Upper lobe of left lung (tissue), 6 donors: ENCODE measurements at regions not wholly inside any gene's neighbourhood (a gene's known extent, or its start where the extent isn't known, plus 50 kb on each side); places are given as distances from the start of the nearest gene placed in this dataset.
A peak's percentile ranks its signal among the peaks of the same experiment; 100 is the strongest.

Experiments
- ATAC-seq, 2 donors: fragments of 200-7000 bp; cut with Tn5 transposase; one replicate each; pipeline ENCODE4 v1.9.1; 2022; ENCODE audit warnings: mild to moderate bottlenecking in 2 of 2, moderate library complexity in 2 of 2; ENCODE audit not compliant: low FRiP score in 2 of 2
- DNase-seq, 2 donors: peaks; one replicate each; pipeline ENCODE4 v3.0.0-alpha.2; 2019 to 2020
- H3K27ac ChIP-seq, 4 donors: fragments of 200-600 bp; sonication (generic); one replicate each; pipeline ENCODE4 v1.5.1; 2016 to 2019
- H3K27me3 ChIP-seq, 4 donors: fragments of 200-600 bp; sonication (generic); one replicate each; pipeline ENCODE4 v1.5.1; 2017 to 2019
- H3K36me3 ChIP-seq, 4 donors: fragments of 200-600 bp; sonication (generic); one replicate each; pipeline ENCODE4 v1.5.1; 2016 to 2019
- H3K4me1 ChIP-seq, 4 donors: fragments of 200-600 bp; sonication (generic); one replicate each; pipeline ENCODE4 v1.5.1; 2018 to 2019
- H3K4me3 ChIP-seq, 4 donors: fragments of 200-600 bp; sonication (generic); one replicate each; pipeline ENCODE4 v1.5.1; 2017 to 2019; ENCODE audit warnings: mild to moderate bottlenecking in 2 of 4, moderate library complexity in 1 of 4
- H3K9me3 ChIP-seq, 4 donors: fragments of 200-600 bp; sonication (generic); one replicate each; pipeline ENCODE4 v1.5.1; 2018 to 2019
- CTCF ChIP-seq, 6 experiments: fragments of 450-650 bp in 4 of 6; fragments of 200-600 bp in 2 of 6; sonication (generic) in 2 of 6; IDR thresholded peaks; one replicate each; pipeline ENCODE4 v1.5.1; 2016 to 2019; ENCODE audit warnings: antibody characterized with exemption in 6 of 6
- EP300 ChIP-seq, 4 donors: sonication (generic); formaldehyde crosslinking; IDR thresholded peaks; one replicate each; pipeline ENCODE4 v1.5.1; 2017; ENCODE audit warnings: antibody characterized with exemption in 4 of 4, control low read depth in 2 of 4
- POLR2A ChIP-seq, 4 donors: fragments of 450-650 bp; IDR thresholded peaks; one replicate each; pipeline ENCODE4 v1.5.1; 2016 to 2017; ENCODE audit warnings: antibody characterized with exemption in 4 of 4, mild to moderate bottlenecking in 2 of 4
- POLR2AphosphoS5 ChIP-seq, 2 donors: sonication (generic); formaldehyde crosslinking; IDR thresholded peaks; one replicate each; pipeline ENCODE4 v1.5.1; 2017; ENCODE audit warnings: antibody characterized with exemption in 2 of 2
- WGBS, 2 donors: methylation state at CpG; one replicate each; pipeline ENCODE4 v1.1.5; 2017 to 2018; 5-methylcytosine and 5-hydroxymethylcytosine counted together
- donor health status: DM: no; HTN: no; CAD: no; lungs with moderate emphysema.
- donor health status: DM: no; HTN: yes; CAD: no; lungs with severe emphysema.

DNA sequence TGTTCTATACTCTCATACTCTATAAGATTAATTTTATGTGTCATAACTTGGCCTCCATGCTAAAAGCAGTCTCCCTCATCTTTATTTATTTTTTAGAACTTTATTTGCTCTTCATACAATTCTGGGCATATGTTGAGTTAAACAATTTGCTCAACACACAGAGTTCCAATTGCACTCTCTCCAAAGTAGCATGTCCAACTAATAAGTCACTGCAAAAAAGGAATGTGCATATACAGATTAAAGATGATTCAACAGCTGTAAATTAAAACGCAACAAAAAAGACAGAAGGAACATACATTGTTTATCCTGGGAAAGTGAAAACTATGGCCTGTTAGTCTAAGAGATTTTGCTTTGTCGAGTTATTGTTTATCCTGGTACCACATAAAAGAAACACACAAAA is 277.7 kb upstream of the ACVR2A start:
- Histone ChIP-seq H3K9me3 (no peaks in the 10 kb centered on the region), H3K27me3 (no peaks in the 10 kb centered on the region), H3K36me3 (no peaks in the 10 kb centered on the region), H3K4me1 (no peaks in the 10 kb centered on the region), H3K4me3 (no peak overlapping the region), H3K27ac (no peak overlapping the region)
- DNase-seq (no peak), ATAC-seq (no peak)
- 66 to 83% methylated on average over 2 of the region's 2 CpGs for WGBS, 2 donors
- TF ChIP-seq EP300 (IDR thresholded peaks at IDR 0.05) (no peak), POLR2A (IDR thresholded peaks at IDR 0.05) (no peak), POLR2AphosphoS5 (IDR thresholded peaks at IDR 0.05) (no peak), CTCF (IDR thresholded peaks at IDR 0.05) (no peak)

GRCh38 chr2:147560810-147561535 is 283.9 kb upstream of the ACVR2A start:
- no peaks in the 10 kb centered on the region for H3K36me3 ChIP-seq
- no peak overlapping the region for H3K4me3 ChIP-seq
- 30 to 35% methylated on average over 5 of the region's 5 CpGs for WGBS, 2 donors
- DNase-seq (no peak), ATAC-seq (peak in 1 of 2 donors; percentile 53)
- H3K27ac ChIP-seq, result no peak overlapping the region
- peaks cover 0 to 3% (median 0%) of the 10 kb centered on the region in 4 donors for H3K4me1 ChIP-seq
- H3K27me3 ChIP-seq, result no peaks in the 10 kb centered on the region
- H3K9me3 ChIP-seq, result no peaks in the 10 kb centered on the region
- TF ChIP-seq EP300 (IDR thresholded peaks at IDR 0.05), result peak in 1 of 4 donors; percentile 23
- no peak for TF ChIP-seq CTCF (IDR thresholded peaks at IDR 0.05)
- TF ChIP-seq POLR2AphosphoS5 (IDR thresholded peaks at IDR 0.05), result peak in 1 of 2 donors; percentile 38

- WGBS, 2 donors, result 89 to 91% methylated on average over 4 of the region's 4 CpGs
- Histone ChIP-seq H3K4me1 (peaks cover 0 to 3% (median 0%) of the 10 kb centered on the region in 4 donors), H3K9me3 (no peaks in the 10 kb centered on the region), H3K4me3 (no peak overlapping the region), H3K27me3 (no peaks in the 10 kb centered on the region), H3K27ac (no peak overlapping the region), H3K36me3 (no peaks in the 10 kb centered on the region)
- TF ChIP-seq POLR2A (IDR thresholded peaks at IDR 0.05) (no peak), EP300 (IDR thresholded peaks at IDR 0.05) (no peak), CTCF (IDR thresholded peaks at IDR 0.05) (no peak), POLR2AphosphoS5 (IDR thresholded peaks at IDR 0.05) (no peak)
- DNase-seq (no peak), ATAC-seq (no peak)
These were observed 285.6 kb upstream of the ACVR2A start for GRCh38 chr2:147559070-147559725.

- H3K4me1 ChIP-seq, result peaks cover 0 to 3% (median 0%) of the 10 kb centered on the region in 4 donors
- H3K4me3 ChIP-seq, result no peak overlapping the region
- 49 to 50% methylated on average over 3 of the region's 3 CpGs for WGBS, 2 donors
- no peaks in the 10 kb centered on the region for H3K9me3 ChIP-seq
- no peak overlapping the region for H3K27ac ChIP-seq
- TF ChIP-seq POLR2AphosphoS5 (IDR thresholded peaks at IDR 0.05) (no peak), CTCF (IDR thresholded peaks at IDR 0.05) (no peak), EP300 (IDR thresholded peaks at IDR 0.05) (no peak), POLR2A (IDR thresholded peaks at IDR 0.05) (no peak)
- no peaks in the 10 kb centered on the region for H3K27me3 ChIP-seq
- DNase-seq (no peak), ATAC-seq (no peak)
- no peaks in the 10 kb centered on the region for H3K36me3 ChIP-seq
These were observed 286.2 kb upstream of the ACVR2A start for GRCh38 chr2:147558620-147559019.
